Activated T-helper 1 cell treated with anti-CD3 and anti-CD28 coated beads, Interleukin-12 subunit alpha, Interleukin-12 subunit beta, Interleukin-2, Interleukin-4 antibody, amounts not matched to agents 30 ng/mL and 10 ng/mL and 1 ng/mL, durations not matched to agents 14 hours and 24 hours and 36 hours (primary cell): ENCODE measurements at regions not wholly inside any gene's neighbourhood (a gene's known extent, or its start where the extent isn't known, plus 50 kb on each side); places are given as distances from the start of the nearest gene placed in this dataset.

Experiments
- DNase-seq: peaks from one replicate; pipeline ENCODE4 v3.0.0; 2021; ENCODE audit warnings: low spot score
- H3K27ac Mint-ChIP-seq: one replicate; pipeline ENCODE4 v1.8.0; 2021; ENCODE audit warnings: mild to moderate bottlenecking, mixed read lengths
- H3K27me3 Mint-ChIP-seq: one replicate; pipeline ENCODE4 v1.8.0; 2022; ENCODE audit warnings: mild to moderate bottlenecking, moderate library complexity, mixed read lengths; ENCODE audit not compliant: insufficient read depth
- H3K36me3 Mint-ChIP-seq: one replicate; pipeline ENCODE4 v1.8.0; 2021; ENCODE audit warnings: low read depth, mixed read lengths
- H3K4me1 Mint-ChIP-seq: one replicate; pipeline ENCODE4 v1.8.0; 2021; ENCODE audit warnings: low read depth, mixed read lengths
- H3K4me3 Mint-ChIP-seq: one replicate; pipeline ENCODE4 v1.8.0; 2021; ENCODE audit warnings: mild to moderate bottlenecking, moderate library complexity, mixed read lengths
- H3K9me3 Mint-ChIP-seq: one replicate; pipeline ENCODE4 v1.8.0; 2021; ENCODE audit warnings: mixed read lengths
- intact Hi-C: fragments of 100-400 bp; cut with micrococcal nuclease; formaldehyde crosslinking; loops from one replicate; pipeline ENCODE4 v1.15.1; 2024

- Mint-ChIP-seq H3K27me3 (peaks cover 2% of the 10 kb centered on the region), H3K9me3 (no peaks in the 10 kb centered on the region), H3K4me3 (no peak overlapping the region), H3K27ac (no peak overlapping the region), H3K4me1 (no peaks in the 10 kb centered on the region), H3K36me3 (no peaks in the 10 kb centered on the region)
- DNase-seq, result no peak
- intact Hi-C loops, result no loop called here
Observed at GRCh38 chr2:192246297-192246696, 51.6 kb upstream of the TMEFF2 start.

DNA sequence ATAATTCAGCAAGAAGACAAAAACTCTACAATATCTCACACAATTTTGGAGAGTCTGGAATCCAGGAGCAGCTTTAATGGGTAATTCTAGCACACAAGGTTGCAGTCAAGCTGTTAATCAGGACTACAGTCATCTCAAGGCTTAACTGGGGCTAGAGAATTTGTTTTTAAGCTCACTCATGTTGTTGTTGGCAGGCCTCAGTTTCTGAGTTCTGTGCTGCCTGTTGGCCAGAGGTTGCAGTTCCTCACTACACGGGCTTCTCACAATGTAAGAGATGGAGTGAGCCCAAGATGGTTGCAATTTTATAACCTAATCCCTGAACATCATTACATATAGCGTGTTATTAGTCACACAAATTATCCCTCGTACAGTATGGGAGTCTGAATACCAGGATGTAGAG, 50.6 kb upstream of the TMEFF2 start:
- intact Hi-C loops, result no loop called here
- Mint-ChIP-seq H3K36me3 (no peaks in the 10 kb centered on the region), H3K4me3 (no peak overlapping the region), H3K4me1 (no peaks in the 10 kb centered on the region), H3K27me3 (peaks cover 2% of the 10 kb centered on the region), H3K9me3 (no peaks in the 10 kb centered on the region), H3K27ac (no peak overlapping the region)
- DNase-seq, result no peak
